ENCODE measurements at regions not wholly inside any gene's neighbourhood (a gene's known extent, or its start where the extent isn't known, plus 50 kb on each side); places are given as distances from the start of the nearest gene placed in this dataset.

- no peak for DNase-seq (ENCODE audit: low spot score)
Measured at GRCh38 chr15:39434751-39435238, 146.1 kb upstream of the THBS1 start.

DNA sequence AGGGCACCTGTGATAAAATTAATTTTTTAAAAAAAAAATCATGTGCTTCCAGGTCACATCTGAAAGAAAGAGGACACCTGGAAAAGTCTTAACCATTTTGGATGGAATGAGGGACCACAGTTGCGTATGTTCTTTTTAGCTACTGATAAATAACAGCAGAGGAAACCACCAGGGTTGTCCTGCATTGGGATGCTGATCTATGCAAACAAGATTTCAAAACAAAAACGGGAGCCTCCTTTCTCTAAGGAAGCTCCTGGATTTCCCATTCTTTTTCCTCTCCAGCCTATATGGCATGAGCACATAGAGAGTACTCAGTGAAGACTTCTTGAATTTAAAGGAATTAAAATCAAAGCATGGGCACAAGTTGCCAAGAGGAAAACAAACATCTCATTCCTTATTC lies 145.6 kb upstream of the THBS1 start:
- DNase-seq (ENCODE audit: low spot score), result no peak

GRCh38 chr15:39438260-39438659 lies 142.6 kb upstream of the THBS1 start:
- no peak for DNase-seq (ENCODE audit: low spot score)

- DNase-seq (ENCODE audit: low spot score), result no peak
Measured at GRCh38 chr15:39438799-39439592, 141.9 kb upstream of the THBS1 start.

DNA sequence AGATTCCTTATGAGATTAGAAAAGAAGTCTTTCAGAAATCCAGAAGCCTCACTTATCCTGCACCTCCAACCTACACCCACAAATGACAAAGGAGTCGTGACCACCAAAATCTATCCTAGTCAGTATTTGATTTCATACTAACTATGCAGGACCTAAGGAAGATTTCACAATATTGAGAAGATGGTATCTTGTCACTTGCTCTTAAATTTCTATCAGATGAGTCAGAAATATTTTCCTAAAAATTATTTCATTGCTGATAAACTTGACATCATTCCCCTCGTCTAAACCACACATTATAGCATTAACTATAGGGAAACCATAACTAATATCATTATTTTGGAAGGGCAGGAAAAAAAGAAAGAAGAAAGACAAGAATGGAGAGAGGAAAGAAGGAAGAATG lies 138.0 kb upstream of the THBS1 start:
- DNase-seq (ENCODE audit: low spot score), result no peak

DNA sequence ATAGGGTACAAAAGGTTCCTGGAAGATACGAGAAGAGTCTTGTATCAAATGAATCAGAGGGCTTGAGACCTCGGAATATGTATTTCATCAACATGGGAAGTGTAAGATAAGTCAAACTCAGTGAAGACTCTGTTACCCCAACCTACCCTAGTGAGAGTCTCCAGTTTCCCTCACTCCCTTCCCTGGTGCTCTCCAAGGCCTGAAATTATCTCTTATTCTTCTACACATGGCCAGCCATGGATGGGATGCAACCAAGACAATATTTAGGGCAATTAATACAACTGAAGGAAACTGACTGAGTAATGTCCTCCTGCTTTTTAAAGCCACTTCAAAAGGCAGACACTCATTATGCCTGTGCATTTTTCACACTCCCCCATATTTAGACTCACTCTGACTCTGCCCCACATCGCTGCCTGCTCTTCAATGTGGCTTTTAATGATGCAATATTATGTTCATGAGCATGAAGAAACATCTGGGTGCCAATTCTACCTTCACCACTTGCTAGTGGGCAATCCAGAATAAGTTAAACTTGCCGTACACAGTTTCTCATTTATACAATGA lies 137.1 kb upstream of the THBS1 start:
- no peak for DNase-seq (ENCODE audit: low spot score)

DNA sequence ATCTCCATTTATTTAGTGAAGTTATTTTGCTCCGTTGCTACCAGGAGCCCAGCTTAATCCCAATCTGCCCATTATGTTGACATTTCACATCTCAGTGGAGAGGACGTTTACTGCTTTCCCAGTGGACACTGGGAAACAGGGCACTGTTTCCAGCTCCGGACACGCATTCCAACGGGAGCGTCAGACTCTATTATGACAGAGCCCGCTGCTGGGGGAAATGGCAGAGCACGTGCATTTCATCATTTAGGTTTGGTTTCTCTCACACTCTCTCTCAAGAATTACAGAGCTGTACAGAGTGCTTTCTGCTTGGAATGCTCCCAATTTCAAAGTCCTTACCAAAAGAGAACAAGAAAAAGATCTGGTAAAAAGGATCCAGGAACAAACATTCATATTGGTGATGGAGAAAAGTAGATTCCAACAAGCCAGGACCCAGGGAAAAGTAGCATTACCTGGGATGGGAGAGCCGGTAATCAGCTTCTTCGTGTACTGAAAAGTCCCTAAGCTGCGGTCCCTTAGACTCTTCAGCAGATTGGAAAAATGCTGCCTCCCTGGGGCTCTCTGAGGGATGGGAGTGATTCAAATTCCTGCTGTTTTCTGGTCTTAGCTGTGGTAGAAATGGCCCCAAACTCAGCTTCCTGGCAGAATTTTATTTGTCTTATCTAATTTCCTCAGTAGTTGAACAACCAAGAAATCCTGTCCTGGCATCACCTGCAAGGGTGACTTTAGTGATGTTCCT lies 136.0 kb upstream of the THBS1 start:
- DNase-seq (ENCODE audit: low spot score), result no peak

DNA sequence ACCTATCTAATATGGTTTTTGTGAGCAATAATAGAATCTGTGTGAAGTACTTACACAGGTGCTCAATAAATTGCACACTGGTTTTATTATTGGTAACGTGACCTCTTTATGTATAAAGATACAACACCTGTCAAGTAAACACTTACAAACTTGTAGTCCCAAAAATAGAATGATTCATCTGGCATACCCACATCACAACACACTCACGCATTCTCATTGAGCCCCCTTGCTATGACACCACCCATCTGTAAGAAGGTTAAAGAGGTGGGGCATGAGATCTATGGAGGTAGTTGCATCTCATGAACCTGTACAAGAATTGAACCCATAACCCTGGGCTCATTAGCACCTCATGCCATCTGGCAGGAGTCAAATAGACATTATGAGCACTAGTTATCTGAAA lies 134.9 kb upstream of the THBS1 start:
- DNase-seq (ENCODE audit: low spot score), result no peak

DNA sequence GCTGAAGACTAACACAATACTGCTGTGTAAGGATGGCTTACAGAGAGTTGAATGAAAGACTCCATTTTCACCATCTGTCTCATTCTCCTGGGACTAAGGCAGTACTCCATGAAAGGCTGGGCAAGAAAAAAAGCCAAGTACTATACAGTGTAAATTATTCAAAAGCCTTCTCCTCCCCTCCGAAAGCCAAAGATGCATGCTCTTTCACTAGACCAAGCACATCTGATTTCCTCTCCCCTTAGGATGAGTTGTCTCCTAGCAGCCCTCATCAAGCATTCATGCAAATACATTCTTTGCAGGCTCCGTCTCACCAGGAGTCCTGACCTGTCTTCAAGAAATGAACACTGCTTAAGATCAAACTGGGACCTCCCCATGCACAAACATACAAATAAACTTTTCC lies 133.5 kb upstream of the THBS1 start:
- no peak for DNase-seq (ENCODE audit: low spot score)

- no peak for DNase-seq (ENCODE audit: low spot score)
Measured at GRCh38 chr15:39447881-39448280, 133.0 kb upstream of the THBS1 start.

DNA sequence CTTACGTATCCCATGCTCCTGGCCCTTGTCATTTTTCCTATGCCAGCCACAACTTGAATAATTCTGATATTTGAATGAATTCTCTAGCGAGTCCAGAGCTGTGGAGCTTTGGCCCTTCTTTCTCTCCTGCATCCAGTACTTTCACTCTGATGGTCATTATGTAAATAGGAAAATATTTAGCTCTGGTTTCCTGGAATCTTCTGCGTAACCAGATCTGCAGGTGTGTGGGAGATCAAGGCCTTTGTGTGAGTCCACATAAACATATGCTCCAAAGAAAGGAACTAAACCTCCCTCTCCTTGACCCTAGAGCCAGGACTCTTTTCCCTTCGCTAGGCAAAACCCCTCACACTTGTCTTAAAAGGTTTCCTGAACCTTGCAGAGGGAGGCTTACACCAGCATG lies 132.5 kb upstream of the THBS1 start:
- DNase-seq (ENCODE audit: low spot score), result no peak

GRCh38 chr15:39451121-39451688 lies 129.7 kb upstream of the THBS1 start:
- no peak for DNase-seq (ENCODE audit: low spot score)

GRCh38 chr15:39451871-39452270 lies 129.0 kb upstream of the THBS1 start:
- DNase-seq (ENCODE audit: low spot score), result no peak

- no peak for DNase-seq (ENCODE audit: low spot score)
Measured at GRCh38 chr15:39453620-39454019, 127.3 kb upstream of the THBS1 start.

- DNase-seq (ENCODE audit: low spot score), result no peak
Measured at GRCh38 chr15:39454189-39454986, 126.5 kb upstream of the THBS1 start.

DNA sequence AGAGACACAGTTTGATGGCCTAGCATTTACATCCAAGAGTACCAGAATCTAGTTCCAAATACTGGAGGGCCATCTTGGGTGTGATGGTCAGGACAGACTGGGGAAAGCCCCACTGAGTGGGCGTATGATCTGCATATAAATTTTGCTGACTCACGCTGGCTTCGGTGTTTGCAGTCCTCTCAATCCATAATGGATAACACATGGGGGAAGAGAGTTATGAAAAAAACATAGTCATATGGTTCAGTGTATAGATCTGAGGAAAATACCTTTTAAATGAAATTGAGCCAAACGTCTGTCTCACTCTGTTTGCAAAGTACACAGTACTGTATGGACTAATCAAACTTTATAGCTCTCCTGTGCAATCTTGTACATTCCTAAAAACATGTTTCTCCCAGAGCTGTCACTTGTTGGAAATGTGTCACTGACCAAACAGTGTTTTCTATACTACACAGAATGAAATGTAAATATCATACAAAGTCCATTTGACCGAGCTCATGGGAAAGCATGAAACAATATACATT lies 125.3 kb upstream of the THBS1 start:
- no peak for DNase-seq (ENCODE audit: low spot score)

- no peak for DNase-seq (ENCODE audit: low spot score)
Measured at GRCh38 chr15:39456159-39456558, 124.7 kb upstream of the THBS1 start.

GRCh38 chr15:39456582-39457330 lies 124.1 kb upstream of the THBS1 start:
- no peak for DNase-seq (ENCODE audit: low spot score)

- no peak for DNase-seq (ENCODE audit: low spot score)
Measured at GRCh38 chr15:39458131-39458530, 122.7 kb upstream of the THBS1 start.

DNA sequence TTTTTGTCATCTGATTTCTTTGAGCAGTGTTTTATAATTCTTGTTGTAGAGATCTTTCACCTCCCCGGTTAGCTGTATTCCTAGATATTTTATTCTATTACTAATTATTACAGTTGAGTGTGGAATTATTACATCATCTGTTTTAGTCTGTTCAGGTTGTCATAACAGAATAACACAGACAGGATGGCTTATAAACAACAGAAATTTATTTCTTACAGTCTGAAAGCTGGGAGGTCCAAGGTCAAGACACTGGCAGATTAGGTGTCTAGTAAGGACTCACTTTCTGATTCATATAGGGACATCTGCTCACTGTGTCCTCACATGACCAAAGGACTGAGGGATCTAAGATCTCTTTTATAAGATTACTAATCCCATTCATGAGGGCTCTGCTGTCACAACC lies 121.3 kb upstream of the THBS1 start:
- DNase-seq (ENCODE audit: low spot score), result no peak
